GM21423 (cell line): ENCODE measurements at regions not wholly inside any gene's neighbourhood (a gene's known extent, or its start where the extent isn't known, plus 50 kb on each side); places are given as distances from the start of the nearest gene placed in this dataset.
A peak's percentile ranks its signal among the peaks of the same experiment; 100 is the strongest.

Source experiments
- ATAC-seq: cut with Tn5 transposase; IDR thresholded peaks from one replicate; pipeline ENCODE4 v1.9.1; 2021; ENCODE audit warnings: mild to moderate bottlenecking, moderate library complexity; ENCODE audit not compliant: unreplicated experiment

DNA sequence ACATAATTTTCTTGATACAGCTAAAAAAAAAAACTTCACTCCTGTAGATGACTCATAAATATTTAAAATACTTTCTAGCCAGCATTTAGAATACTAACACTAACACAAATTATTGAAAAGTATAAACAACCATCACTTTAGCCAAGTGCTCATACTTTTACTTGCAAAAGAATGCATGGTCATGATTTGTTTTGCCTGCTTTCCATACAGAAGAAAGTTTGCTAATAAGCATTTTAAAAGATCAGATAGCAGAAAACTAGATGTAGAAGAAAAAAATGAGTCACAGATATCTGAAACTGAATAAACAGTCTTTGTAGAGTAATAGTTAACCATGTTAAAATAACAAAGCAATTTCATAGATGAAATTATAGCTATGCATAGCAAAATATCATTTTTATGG is 2280.4 kb upstream of the PCDH20 start:
- ATAC-seq: no peak

DNA sequence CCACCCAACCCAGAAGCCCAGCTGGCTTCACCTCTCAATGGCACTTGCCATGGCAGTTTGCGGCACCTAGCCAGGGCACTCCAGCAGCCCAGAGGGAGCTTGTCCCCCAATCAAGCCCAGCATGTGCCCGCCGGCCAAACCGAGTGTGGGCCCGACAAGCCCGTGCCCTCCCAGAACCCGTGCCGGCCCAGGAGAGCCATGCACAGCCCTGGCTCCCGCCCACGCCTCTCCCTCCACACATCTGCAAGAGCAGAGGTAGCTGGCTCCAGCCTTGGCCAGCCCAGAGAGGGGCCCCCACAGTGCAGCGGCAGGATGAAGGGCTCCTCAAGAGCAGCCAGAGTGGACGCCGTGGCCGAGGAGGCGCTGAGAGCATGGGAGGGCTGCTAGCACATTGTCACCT is 2278.0 kb upstream of the PCDH20 start:
- ATAC-seq: no peak

DNA sequence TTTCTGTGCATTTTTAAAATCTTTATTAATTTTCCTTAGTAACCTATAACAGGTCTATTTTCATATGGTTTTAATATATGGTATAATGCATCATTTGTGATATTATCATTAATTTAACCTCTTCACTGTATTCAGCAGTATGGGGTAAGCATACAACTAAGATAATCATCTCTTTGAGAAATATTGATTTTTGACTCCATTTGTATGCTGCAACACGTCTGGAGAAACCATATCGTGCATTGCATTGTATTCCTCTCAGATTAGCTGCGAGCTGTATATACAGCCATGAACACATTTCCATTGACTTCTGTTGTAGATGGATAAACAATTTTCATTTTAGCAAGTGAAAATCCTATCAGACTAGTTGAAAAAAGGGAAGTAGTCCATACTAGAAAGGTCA is 2275.8 kb upstream of the PCDH20 start:
- no peak for ATAC-seq

DNA sequence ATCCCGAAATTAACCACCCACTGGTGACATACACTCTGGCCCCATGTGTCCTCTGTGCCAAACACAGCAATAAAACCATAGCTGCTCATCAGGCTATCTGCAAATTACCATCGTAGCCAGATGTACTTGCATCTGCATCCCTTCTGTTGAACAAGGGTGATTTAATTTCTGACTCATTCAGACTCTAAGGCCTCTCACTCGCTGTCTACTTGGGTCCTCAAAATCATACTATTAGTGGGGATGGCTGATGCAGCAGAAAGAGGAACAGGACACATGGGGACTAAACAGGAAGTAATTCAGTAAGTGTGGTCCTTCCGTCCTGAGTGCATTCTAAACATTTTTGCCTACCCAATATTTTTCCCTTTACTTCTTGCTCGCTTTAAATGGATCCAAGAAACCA is 2275.0 kb upstream of the PCDH20 start:
- no peak for ATAC-seq

DNA sequence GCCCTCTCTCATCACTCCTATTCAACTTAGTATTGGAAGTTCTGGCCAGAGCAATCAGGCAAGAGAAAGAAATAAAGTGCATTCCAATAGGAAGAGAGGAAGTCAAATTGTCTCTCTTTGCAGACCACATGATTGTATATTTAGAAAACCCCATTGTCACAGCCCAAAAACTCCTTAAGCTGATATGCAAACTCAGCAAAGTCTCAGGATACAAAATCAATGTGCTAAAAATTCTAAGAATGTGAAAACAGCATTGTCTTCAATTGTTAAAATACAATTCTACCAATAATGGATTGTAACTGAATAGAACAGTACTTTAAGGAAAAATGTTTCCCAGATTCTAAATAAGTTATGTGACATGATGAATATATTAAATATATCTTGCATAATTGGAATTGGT is 2269.2 kb upstream of the PCDH20 start:
- no peak for ATAC-seq

DNA sequence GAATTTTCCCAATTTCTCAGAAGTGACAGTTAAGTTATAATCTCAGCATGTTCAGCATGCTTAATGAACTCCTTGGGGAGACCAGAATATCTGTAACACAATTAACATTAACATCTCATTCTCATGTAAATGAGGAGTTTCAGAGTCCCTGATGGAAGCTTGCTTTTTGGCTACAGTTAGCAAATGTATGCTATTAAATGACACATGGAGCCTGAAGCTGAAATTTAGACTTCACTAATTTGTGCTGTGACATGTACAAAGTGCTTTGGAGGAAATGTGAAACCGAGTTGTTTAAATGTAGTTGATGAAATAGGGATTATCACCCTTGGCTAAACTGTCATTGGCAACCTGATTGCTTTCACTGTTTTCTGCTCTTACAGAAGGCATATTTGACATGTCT is 2265.1 kb upstream of the PCDH20 start:
- ATAC-seq: no peak

DNA sequence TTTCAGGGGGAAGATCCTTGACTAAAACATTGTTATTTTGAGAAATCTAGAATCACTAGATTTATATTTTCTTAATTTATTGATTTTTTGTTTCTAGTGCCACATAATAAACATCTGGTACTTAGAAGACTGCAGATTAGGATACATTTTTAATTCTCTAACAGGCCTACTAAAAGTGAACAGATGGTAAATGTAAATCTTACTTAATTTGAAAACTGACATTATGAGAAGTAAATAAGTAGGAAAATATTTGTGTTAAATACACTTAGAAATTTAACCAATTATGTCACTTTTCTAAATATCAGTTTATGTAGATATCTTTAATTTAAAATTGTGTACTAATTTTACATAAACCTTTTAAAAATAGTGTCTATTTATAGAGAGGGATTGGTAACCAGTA is 2255.6 kb upstream of the PCDH20 start:
- ATAC-seq: no peak

DNA sequence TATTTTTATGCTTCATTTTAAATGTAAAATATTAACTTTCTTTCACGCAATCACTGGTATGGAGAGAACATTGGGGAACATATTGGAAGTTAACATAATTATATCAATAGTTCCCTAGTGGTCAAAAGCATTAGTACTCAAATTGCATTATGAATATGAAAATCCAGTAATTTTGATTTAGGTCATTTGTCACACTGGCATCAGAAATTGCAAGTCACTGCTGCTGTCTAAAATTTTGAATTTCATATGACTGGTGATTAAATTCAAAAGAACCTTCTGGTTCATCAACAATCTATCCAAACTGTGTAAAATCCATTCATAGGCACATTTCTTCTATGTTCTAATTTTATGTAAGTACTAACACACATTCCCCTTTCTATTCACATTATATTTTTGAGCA is 2235.7 kb upstream of the PCDH20 start:
- no peak for ATAC-seq

DNA sequence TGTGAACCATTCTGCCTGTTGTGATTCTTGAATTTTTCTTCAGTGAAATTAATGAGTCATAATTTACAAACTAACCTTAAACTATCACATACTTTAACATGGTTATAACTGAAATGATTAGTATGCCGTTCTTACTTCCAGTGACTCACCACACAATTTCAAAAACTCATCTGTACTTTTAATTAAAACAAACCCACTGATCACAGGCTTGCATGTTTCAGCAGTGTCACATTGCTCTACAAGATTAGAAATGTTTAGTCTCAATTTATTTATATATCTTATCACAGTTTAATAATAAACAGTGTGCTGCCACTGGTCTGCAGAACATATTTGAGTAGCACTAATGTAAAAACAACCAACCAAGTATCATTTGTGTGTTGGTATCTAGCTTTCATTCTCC is 2227.9 kb upstream of the PCDH20 start:
- no peak for ATAC-seq

DNA sequence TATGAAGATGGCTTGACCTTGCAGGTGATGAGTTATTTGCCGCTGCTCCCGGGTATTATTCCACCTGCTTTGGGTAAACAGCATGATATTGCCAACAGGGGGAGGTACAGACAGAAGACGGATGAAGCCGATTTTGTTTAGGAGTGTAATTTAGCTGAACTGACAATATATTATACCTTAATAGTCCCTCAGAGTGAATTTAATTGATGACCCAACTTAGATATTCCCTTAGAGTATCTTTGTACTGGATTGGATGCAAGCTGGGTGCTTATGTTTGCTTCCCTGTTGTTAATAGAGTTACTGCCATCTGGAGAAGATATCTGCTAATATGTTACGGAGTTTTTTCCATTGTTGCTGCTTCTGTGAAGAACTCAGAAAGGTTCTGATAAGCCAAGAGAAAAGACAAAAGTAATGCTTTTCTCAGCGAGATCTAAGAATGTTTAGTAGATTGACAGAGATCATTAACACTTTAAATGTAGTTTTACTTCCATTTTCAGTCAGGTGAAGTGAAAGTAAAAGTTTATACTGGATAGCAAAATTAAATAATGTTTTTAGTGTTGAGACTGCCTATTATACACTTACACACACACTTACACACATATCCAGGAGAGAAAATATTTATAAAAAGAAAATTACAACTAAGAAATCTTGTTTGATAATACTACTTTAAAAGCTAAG is 2220.8 kb upstream of the PCDH20 start:
- peak; percentile 62 for ATAC-seq

DNA sequence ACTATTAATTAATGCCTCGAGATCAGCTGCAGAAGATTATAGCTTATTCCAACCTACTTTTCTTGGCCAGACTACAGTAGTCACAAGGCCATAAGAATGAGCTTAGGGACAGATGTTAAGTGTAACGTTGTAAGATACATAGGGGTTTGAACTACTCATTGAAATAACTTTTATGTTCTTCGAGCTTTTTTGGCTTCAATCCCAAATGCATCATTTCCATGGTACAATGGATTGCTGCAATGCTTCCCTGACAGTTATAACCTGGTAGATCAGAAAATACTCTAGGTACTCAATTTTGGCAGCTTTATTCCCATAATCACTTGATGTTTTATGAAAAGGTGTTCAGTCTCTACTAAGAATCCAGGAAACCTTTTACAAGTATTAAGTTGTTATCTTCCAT is 2216.7 kb upstream of the PCDH20 start:
- ATAC-seq: no peak

DNA sequence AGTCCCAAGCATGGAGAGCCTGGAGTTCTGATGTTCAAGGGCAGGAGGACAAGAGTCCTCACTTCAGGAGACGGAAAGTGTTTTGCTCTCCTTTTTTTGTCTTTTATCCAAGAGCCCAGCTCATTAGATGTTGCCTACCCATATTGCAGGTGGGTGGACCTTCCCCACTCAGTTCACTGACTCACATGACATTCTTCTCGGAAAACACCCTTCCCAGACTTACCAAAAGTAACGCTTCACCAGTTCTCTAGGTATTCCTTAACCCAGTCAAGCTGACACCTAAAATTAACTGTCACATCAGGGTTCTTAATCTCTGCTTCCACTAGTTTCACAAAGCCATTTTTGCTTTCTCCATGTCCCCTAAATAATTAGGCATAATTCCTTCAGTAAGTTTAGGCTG is 2215.4 kb upstream of the PCDH20 start:
- ATAC-seq: no peak

DNA sequence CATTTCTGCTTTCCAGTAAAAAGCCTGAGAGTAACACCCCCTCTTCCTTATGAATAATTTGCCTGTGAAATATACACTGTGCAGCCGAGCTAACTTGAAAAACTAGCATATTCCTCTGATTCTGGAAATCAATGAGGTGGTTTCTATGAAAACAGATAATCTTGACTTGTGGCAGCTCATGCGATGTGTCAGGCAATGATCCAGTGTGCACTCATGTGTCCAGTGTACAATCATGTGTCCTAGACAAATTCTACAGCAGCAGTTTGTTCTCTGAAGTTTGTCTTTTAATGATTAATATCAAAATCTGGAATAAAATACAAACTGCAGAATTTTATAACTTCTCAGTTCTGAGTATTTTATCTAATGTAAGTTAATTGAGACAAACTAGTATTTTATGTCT is 2213.9 kb upstream of the PCDH20 start:
- ATAC-seq: no peak

DNA sequence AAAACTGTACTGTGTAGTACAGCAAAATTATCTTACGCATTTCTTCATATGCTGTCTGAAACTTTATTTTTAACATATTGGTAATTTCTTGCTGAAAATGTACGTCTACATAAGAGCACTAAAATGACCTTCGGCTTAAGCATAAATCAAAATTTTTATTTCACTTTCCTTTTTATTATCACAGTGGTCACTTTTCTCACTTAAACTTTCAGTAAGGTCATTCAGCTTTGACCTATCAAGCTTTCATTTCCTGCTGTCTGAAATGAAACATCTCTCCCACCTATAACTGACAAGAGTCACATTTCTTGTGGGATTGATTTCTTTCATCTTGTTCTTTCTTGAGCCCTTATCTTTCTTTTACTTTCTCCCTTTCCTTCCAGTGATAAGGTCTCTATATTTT is 2212.7 kb upstream of the PCDH20 start:
- no peak for ATAC-seq

DNA sequence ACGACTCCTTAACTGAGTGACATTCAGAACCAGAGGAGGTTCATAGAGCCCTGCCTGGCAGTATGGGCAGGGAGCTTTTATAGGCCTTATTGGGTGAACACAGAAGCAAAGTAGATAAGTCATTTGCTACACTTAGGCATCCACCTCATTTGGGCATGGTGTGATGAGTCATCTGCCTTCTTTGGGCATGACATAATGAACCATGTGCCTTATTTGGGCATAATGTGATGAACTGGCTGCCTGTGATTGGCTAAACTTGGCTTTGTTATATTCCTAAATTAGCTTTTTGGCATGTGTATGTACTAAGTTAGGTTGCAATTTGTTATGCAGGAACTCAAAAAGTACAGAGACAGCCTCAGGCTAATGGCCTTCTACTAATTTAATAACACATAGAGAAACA is 2210.2 kb upstream of the PCDH20 start:
- no peak for ATAC-seq

DNA sequence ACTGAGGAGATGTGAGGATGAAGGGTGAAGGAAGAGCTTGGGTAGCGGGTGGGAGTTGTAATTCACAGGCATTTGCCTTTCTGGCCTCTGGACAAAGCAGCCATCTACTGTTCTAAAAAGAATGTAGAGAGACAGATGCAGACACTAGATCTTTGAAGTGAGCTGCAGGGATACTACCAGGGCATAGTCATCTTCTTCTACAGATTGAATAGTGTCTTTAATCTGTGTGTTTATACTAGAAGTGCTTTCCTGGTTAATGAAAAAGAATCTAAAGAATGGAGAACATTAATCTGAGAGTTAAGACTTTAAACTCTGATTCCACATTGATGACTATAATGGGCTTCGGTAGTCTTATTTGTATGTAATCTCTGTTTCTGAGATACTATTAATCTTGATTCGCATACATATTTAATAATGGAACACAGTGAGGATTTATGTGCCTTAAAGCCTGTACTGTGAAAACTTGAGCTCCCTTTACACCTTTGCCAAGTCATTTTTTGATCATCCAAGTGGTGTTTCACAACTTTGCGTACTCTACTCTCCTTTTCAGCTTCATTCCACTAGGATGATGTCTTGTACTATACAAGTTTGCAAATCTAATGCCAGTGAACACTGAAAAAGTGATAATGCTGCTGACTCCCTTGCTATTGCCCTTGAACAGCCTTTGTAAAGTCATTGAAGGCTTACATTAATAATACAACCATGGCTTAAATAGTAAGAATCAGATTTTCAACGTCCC is 2199.4 kb upstream of the PCDH20 start:
- no peak for ATAC-seq

DNA sequence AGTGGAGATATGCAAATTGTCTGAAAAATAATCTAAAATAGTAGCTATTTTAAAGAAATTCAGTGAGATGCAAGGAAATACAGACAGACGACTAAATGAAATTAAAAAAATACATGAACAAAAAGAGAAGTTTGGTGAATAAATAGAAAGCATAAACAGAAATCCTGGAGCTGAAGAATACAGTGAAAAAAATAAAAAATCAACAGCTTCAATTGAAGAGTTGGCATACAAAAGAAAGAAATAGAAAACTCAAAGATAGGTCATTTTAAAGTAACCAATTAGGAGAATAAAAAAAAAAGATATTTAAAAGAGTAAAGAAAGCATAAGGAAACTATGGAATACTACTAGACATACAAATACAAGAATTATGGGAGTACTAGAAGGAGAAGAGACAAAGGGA is 2191.5 kb upstream of the PCDH20 start:
- ATAC-seq: no peak

DNA sequence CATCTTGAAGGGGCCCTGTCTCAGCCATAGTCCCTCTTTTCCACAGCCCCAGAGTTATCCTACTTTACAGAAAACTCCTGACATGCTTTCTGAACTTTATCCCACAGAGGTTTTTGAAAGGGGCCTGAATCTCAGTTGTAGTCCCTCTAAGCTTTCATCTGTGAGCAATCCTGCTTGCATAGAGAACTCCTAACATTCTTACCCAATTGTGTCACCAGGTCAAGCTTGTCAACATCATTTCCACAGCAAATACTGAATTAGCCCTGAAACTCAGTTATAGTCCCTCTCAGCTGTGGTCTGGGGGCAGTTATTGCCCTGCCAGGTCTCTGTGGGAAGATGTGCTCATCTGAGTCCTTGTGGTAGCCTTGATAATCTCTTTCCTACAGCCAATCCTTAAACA is 2190.3 kb upstream of the PCDH20 start:
- no peak for ATAC-seq

DNA sequence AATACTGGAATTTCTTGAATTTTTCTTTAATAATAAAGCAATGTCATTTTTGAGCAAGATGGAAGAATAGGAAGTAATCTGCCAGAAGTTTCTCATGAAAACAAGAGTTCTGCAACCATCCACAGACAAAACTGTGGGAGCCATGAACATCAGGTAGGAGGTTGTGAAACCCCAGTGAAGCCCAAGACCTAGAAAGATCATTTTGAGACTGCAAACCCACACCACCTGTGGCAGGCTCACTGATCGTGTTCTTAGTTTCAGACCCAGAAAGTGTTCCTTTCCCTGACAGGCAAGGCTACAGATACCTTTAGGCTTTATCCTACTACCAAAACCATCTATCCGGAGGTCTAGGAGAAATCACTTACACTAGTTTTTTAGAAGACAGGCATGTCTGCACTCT is 2189.8 kb upstream of the PCDH20 start:
- ATAC-seq: no peak

DNA sequence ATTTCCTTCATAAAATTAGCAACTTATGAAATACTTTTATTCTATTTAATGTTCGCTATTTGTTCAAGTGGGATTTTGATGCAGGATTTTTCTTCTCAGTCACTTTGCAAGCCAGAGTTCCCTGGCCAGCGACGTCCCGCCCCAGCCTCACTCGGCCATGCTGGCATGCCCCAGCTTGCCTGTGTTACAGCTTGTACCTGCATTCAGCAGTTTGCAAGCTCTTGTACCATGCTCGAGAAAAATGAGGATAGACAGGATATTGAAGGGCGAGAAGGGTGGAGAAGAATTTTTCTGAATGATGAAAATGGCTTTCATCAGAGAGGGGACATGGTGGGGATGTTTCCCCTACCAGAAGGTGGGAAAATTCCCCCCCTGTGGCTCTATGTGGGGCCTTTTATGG is 2180.2 kb upstream of the PCDH20 start:
- ATAC-seq: no peak

DNA sequence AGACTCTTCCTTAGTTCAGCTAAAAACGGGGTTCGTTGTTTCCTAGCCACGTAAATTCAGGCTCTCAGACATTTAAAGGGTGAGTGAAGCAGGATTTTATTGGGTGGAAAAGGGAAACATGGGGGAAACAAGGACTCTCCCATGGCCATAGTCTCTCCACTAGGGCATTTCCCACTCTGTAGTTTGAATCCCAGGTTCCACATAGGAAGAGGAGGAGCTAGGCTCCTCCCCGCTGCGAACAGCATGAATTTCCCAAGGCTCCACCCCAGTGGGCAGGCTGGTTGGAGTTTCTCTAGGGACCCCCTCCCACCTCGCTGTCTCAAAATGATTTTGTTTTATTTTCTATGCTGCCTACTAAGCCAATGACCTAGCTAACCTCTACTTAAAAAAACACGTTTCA is 2170.8 kb upstream of the PCDH20 start:
- ATAC-seq: no peak

DNA sequence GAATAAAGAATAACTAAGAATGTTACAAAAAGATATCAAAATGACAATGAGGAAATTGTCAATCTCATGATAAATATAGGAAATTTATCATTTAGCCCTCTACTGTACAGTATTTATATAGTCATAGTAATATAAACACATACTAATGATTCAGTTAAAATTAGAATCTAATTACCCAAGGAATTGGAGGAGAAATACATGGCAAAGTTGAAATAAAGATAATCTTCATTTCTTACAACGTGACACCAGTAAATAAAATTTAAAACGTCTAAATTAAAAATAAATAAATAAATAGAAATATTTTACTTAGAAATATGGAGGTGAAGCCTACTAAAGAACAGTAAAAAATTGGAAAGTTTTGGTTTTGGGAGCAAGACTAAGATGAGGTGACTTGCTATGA is 2163.1 kb upstream of the PCDH20 start:
- ATAC-seq: no peak

DNA sequence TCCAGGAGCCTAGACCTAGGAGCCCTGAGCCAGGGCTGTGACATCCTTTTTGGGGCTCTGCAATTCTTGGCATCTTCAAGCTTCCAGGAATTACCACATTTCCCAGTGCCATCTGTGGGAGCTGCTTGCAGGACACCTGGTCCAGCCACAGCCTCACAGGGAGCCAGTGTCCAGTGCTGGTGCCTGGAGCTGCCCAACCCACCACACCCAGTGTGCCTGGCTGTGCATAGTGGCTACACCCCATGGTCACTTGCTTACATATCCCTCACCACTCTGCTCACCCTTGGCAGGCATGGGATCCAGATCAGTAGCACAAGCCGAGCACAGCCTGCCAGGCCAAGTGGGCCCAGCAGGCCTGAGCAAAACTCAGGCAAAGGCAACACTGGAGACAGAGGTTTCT is 2151.4 kb upstream of the PCDH20 start:
- ATAC-seq: no peak
